H1 (cell line): ENCODE measurements at regions not wholly inside any gene's neighbourhood (a gene's known extent, or its start where the extent isn't known, plus 50 kb on each side); places are given as distances from the start of the nearest gene placed in this dataset.

Experiments
- CTCF ChIA-PET: fragments of 300-600 bp; sonication (Branson Sonifier 250); formaldehyde crosslinking; loops from one replicate; lab custom pipeline; 2021; ENCODE audit not compliant: partially characterized antibody; lab: Charles Lee
- POLR2A ChIA-PET: fragments of 300-600 bp; sonication (Branson Sonifier 250); formaldehyde crosslinking; loops from one replicate; lab custom pipeline; 2021; ENCODE audit warnings: inconsistent platforms; ENCODE audit not compliant: partially characterized antibody; lab: Charles Lee
- DNase-seq, 2 experiments: peaks; one replicate each; pipeline versions ENCODE4 v3.0.0 to v3.0.0-alpha.2; 2010 to 2022; ENCODE audit warnings: low spot score in 2 of 2, low read depth in 1 of 2, mixed read lengths in 1 of 2
- FAIRE-seq: peaks from 2 replicates; lab custom pipeline; 2011; peaks lifted over from hg19 to GRCh38; lab: Jason Lieb, UNC
- H2AFZ ChIP-seq: 2 replicates; pipeline ENCODE4 v1.8.1; 2012; ENCODE audit warnings: low read length, inconsistent platforms
- H2AK5ac ChIP-seq: 2 replicates; pipeline ENCODE4 v1.6.1; 2013; ENCODE audit warnings: low read depth, low read length
- H2BK120ac ChIP-seq: replicated peaks from 2 replicates; pipeline ENCODE3; 2013; ENCODE audit warnings: low read depth, low read length, inconsistent platforms
- H2BK12ac ChIP-seq: 2 replicates; pipeline ENCODE4 v1.6.1; 2013; ENCODE audit warnings: low read depth, low read length
- H2BK15ac ChIP-seq: 2 replicates; pipeline ENCODE4 v1.6.1; 2013; ENCODE audit warnings: low read length
- H2BK20ac ChIP-seq: 2 replicates; pipeline ENCODE4 v1.6.1; 2013; ENCODE audit warnings: low read length
- H2BK5ac ChIP-seq: 2 replicates; pipeline ENCODE4 v1.6.1; 2013; ENCODE audit warnings: low read depth, low read length
- H3K14ac ChIP-seq: 2 replicates; pipeline ENCODE4 v1.6.1; 2013; ENCODE audit warnings: inconsistent platforms; ENCODE audit not compliant: insufficient read length
- H3K18ac ChIP-seq: 2 replicates; pipeline ENCODE4 v1.6.1; 2013; ENCODE audit warnings: low read length; ENCODE audit errors: extremely low read depth
- H3K23ac ChIP-seq: 2 replicates; pipeline ENCODE4 v1.6.1; 2013; ENCODE audit warnings: inconsistent platforms; ENCODE audit not compliant: insufficient read length
- H3K23me2 ChIP-seq: 2 replicates; pipeline ENCODE4 v1.6.1; 2013; ENCODE audit warnings: low read depth, low read length
- H3K27ac ChIP-seq: 2 replicates; pipeline ENCODE4 v1.6.1; 2011; ENCODE audit warnings: low read depth, low read length, inconsistent platforms
- H3K27me3 ChIP-seq, 4 experiments: replicated peaks in 1 of 4; 1 replicate in 1 of 4; 2 replicates in 3 of 4; pipeline versions ENCODE4 v1.6.1 to v1.8.1; 2011 to 2013; ENCODE audit warnings: low read length in 3 of 4, mild to moderate bottlenecking in 3 of 4, inconsistent platforms in 2 of 4, mixed read lengths in 2 of 4, moderate library complexity in 1 of 4; ENCODE audit not compliant: control insufficient read depth in 3 of 4, insufficient read depth in 3 of 4; ENCODE audit errors: extremely low read depth in 1 of 4
- H3K36me3 ChIP-seq, 4 experiments: 2 replicates each; pipeline versions ENCODE4 v1.6.1 to v1.8.1; 2011 to 2013; ENCODE audit warnings: mild to moderate bottlenecking in 4 of 4, low read length in 3 of 4, moderate library complexity in 2 of 4, control low read depth in 1 of 4, inconsistent platforms in 1 of 4; ENCODE audit not compliant: insufficient read depth in 4 of 4, control insufficient read depth in 2 of 4
- H3K4ac ChIP-seq: replicated peaks from 2 replicates; pipeline ENCODE3; 2013; ENCODE audit warnings: low read length, low read depth, mixed read lengths, inconsistent platforms; ENCODE audit not compliant: insufficient read length
- H3K4me1 ChIP-seq, 4 experiments: replicated peaks in 1 of 4; 1 replicate in 1 of 4; 2 replicates in 3 of 4; pipeline versions ENCODE4 v1.6.1 to v1.8.1; 2011 to 2013; ENCODE audit warnings: low read length in 3 of 4, inconsistent platforms in 2 of 4, mixed read lengths in 1 of 4; ENCODE audit not compliant: insufficient read depth in 4 of 4, control insufficient read depth in 3 of 4
- H3K4me2 ChIP-seq, 2 experiments: 2 replicates each; pipeline versions ENCODE4 v1.6.1 to v1.8.1; 2011 to 2013; ENCODE audit warnings: low read depth in 2 of 2, low read length in 2 of 2, control low read depth in 1 of 2, inconsistent platforms in 1 of 2, mild to moderate bottlenecking in 1 of 2; ENCODE audit not compliant: insufficient read depth in 1 of 2
- H3K4me3 ChIP-seq, 4 experiments: fragments of 200-600, 300-600 bp in 1 of 4; sonication (generic), shearing (Covaris generic), sonication (Bioruptor Twin) in 1 of 4; 2 replicates each; pipeline versions ENCODE4 v1.5.1 to v1.8.1; 2011 to 2016; ENCODE audit warnings: low read length in 4 of 4, low read depth in 3 of 4, control low read depth in 2 of 4, inconsistent platforms in 2 of 4, mild to moderate bottlenecking in 2 of 4, mixed read lengths in 1 of 4, moderate library complexity in 1 of 4; ENCODE audit not compliant: insufficient read depth in 2 of 4; ENCODE audit errors: extremely low read depth in 1 of 4
- H3K56ac ChIP-seq: replicated peaks from 2 replicates; pipeline ENCODE3; 2013; ENCODE audit warnings: low read depth, mild to moderate bottlenecking, mixed read lengths, low read length, inconsistent platforms; ENCODE audit not compliant: insufficient read length
- H3K79me1 ChIP-seq: 2 replicates; pipeline ENCODE4 v1.6.1; 2013; ENCODE audit warnings: low read depth, low read length, control low read depth
- H3K79me2 ChIP-seq, 2 experiments: 2 replicates each; pipeline versions ENCODE4 v1.6.1 to v1.8.1; 2012 to 2013; ENCODE audit warnings: low read length in 2 of 2, mild to moderate bottlenecking in 2 of 2, inconsistent platforms in 1 of 2; ENCODE audit not compliant: insufficient read depth in 2 of 2, control insufficient read depth in 1 of 2
- H3K9ac ChIP-seq, 4 experiments: replicated peaks in 1 of 4; 1 replicate in 1 of 4; 2 replicates in 3 of 4; pipeline versions ENCODE4 v1.6.1 to v1.8.1; 2011 to 2013; ENCODE audit warnings: low read depth in 3 of 4, low read length in 3 of 4, control low read depth in 2 of 4, mild to moderate bottlenecking in 2 of 4, moderate library complexity in 2 of 4, inconsistent platforms in 1 of 4; ENCODE audit errors: extremely low read depth in 1 of 4
- H3K9me3 ChIP-seq, 2 experiments: 2 replicates each; pipeline versions ENCODE4 v1.6.1 to v1.8.1; 2012 to 2013; ENCODE audit warnings: mild to moderate bottlenecking in 2 of 2, moderate library complexity in 2 of 2, control low read depth in 1 of 2, inconsistent platforms in 1 of 2, low read depth in 1 of 2, low read length in 1 of 2, mixed read lengths in 1 of 2; ENCODE audit not compliant: insufficient read depth in 2 of 2
- H4K20me1 ChIP-seq, 2 experiments: replicated peaks in 1 of 2; 2 replicates each; pipeline versions ENCODE3 to v1.8.1; 2011 to 2013; ENCODE audit warnings: inconsistent platforms in 2 of 2, low read length in 2 of 2, mild to moderate bottlenecking in 1 of 2; ENCODE audit not compliant: insufficient read depth in 2 of 2, control insufficient read depth in 1 of 2
- H4K5ac ChIP-seq: 2 replicates; pipeline ENCODE4 v1.6.1; 2013; ENCODE audit warnings: low read length, low read depth, mixed read lengths, inconsistent platforms; ENCODE audit not compliant: insufficient read length
- H4K8ac ChIP-seq: 2 replicates; pipeline ENCODE4 v1.8.0; 2013; ENCODE audit warnings: mild to moderate bottlenecking, moderate library complexity, low read length, inconsistent platforms; ENCODE audit not compliant: insufficient read depth; ENCODE audit errors: extremely low read depth
- H4K91ac ChIP-seq: replicated peaks from 2 replicates; pipeline ENCODE3; 2013; ENCODE audit warnings: low read length, mixed read lengths, inconsistent platforms; ENCODE audit not compliant: insufficient read length
- ASH2L ChIP-seq: fragments of 200-600, 300-600 bp; sonication (generic); IDR thresholded peaks from one replicate; pipeline ENCODE4 v1.7.1; 2017; ENCODE audit warnings: low read length
- BCL11A ChIP-seq, 2 experiments: IDR thresholded peaks; one replicate each; pipeline ENCODE4 v1.6.1; 2011; ENCODE audit warnings: low read depth in 2 of 2, low read length in 2 of 2, mild to moderate bottlenecking in 2 of 2
- CBX5 ChIP-seq: fragments of 300-800, 300-1000 bp; sonication (generic); IDR thresholded peaks from 2 replicates; pipeline ENCODE4 v1.7.1; 2016; ENCODE audit warnings: antibody characterized with exemption, low read length, low read depth
- CEBPB ChIP-seq: IDR thresholded peaks from 2 replicates; pipeline ENCODE4 v1.6.1; 2012; ENCODE audit warnings: low read depth, low read length
- HDAC2 ChIP-seq, 2 experiments: fragments of 300-600 bp in 1 of 2; sonication (generic) in 1 of 2; IDR thresholded peaks; 2 replicates each; pipeline ENCODE4 v1.6.1; 2011 to 2012; ENCODE audit warnings: low read depth in 2 of 2, low read length in 2 of 2, mild to moderate bottlenecking in 2 of 2, moderate library complexity in 2 of 2, borderline replicate concordance in 1 of 2, inconsistent platforms in 1 of 2
- KDM5A ChIP-seq: fragments of 200-600 bp; IDR thresholded peaks from 2 replicates; pipeline ENCODE4 v1.7.1; 2012; ENCODE audit warnings: mild to moderate bottlenecking, low read length, inconsistent platforms, mixed read lengths
- RNF2 ChIP-seq: fragments of 200-900, 300-1000 bp; sonication (generic); IDR thresholded peaks from 2 replicates; pipeline ENCODE4 v1.7.1; 2016; ENCODE audit warnings: borderline replicate concordance, low read depth, mild to moderate bottlenecking, antibody characterized with exemption, low read length; ENCODE audit not compliant: poor library complexity, severe bottlenecking; ENCODE audit errors: missing control alignments
- SAP30 ChIP-seq: fragments of 300-600 bp; sonication (generic); IDR thresholded peaks from 2 replicates; pipeline ENCODE4 v1.7.1; 2012; ENCODE audit warnings: low read length, moderate library complexity, mild to moderate bottlenecking, inconsistent platforms; ENCODE audit not compliant: insufficient read depth, insufficient replicate concordance
- SIN3A ChIP-seq, 2 experiments: IDR thresholded peaks in 1 of 2; conservative IDR thresholded peaks in 1 of 2; 2 replicates each; pipeline ENCODE4 v1.6.1; 2011 to 2012; ENCODE audit warnings: low read length in 2 of 2, improper control_type of control experiment in 1 of 2, low read depth in 1 of 2, mild to moderate bottlenecking in 1 of 2
- SP4 ChIP-seq: IDR thresholded peaks from 2 replicates; pipeline ENCODE4 v1.6.1; 2012; ENCODE audit warnings: low read length, inconsistent platforms
- TCF12 ChIP-seq: IDR thresholded peaks from 2 replicates; pipeline ENCODE4 v1.6.1; 2011; ENCODE audit warnings: low read depth, mild to moderate bottlenecking, low read length
- WGBS, 2 experiments: shearing (Covaris generic) in 1 of 2; methylation state at CpG; one replicate each; pipeline versions ENCODE4 v1.1.6 to v1.1.7; 2013 to 2015; ENCODE audit warnings: low lambda C conversion rate in 2 of 2, mixed read lengths in 2 of 2, inconsistent platforms in 1 of 2, low coverage in 1 of 2, missing lambda C conversion rate in 1 of 2; ENCODE audit not compliant: insufficient replicate concordance in 2 of 2, insufficient coverage in 1 of 2, insufficient read length in 1 of 2; ENCODE audit errors: extremely low coverage in 1 of 2, missing lambda C conversion rate in 1 of 2; 5-methylcytosine and 5-hydroxymethylcytosine counted together
- TF ChIP-seq, protein P1 (sequence below): IDR thresholded peaks from 2 replicates; pipeline ENCODE4 v1.6.1; 2012; ENCODE audit warnings: inconsistent platforms

DNA sequence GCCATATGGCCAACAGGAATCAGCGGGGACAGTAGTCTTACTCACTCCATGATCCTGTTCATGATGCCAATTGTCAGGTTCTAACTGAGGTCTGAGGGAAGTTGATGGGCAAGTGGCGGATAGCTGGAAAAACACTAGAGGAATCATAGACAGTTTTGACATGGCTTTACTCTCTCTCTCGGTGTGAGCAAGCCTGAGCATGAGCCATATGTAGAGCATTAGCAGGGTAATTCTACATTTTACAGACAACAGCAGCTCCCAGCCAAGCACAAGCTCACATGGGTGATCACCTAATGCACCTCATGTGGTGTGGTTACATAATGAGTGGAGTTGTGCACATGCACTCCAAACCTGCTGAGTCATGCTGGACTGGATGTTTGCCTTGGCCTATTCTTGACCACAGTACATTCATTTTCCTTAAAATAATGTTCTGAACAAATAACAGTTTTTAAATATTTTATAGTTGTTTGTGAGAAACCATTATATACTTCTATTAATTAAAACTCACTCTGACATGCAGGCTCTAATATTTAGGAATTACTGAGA is 429.2 kb downstream of the GPAT3 start:
- Histone ChIP-seq H3K27ac (no peak overlapping the region), H3K4me2 (no peak overlapping the region), H2AFZ (no peak overlapping the region), H2BK12ac (no peak overlapping the region), H4K5ac (no peak overlapping the region), H2AK5ac (no peak overlapping the region), H3K23me2 (no peaks in the 10 kb centered on the region), H4K8ac (no peak overlapping the region), H2BK5ac (no peak overlapping the region), H4K91ac (no peak overlapping the region), H3K4ac (no peak overlapping the region), H4K20me1 (no peaks in the 10 kb centered on the region), H2BK120ac (no peak overlapping the region), H3K18ac (no peak overlapping the region), H3K9me3 (peaks cover 15 to 19% of the 10 kb centered on the region in 2 experiments), H3K9ac (no peak overlapping the region), H2BK20ac (no peak overlapping the region), H3K14ac (no peak overlapping the region), H3K4me1 (no peaks in the 10 kb centered on the region), H3K79me1 (no peaks in the 10 kb centered on the region), H3K27me3 (no peaks in the 10 kb centered on the region), H3K36me3 (peaks cover 0 to 7% (median 0%) of the 10 kb centered on the region in 4 experiments; a peak in 4 of 8 replicates), H3K79me2 (no peaks in the 10 kb centered on the region), H3K4me3 (no peak overlapping the region), H3K23ac (no peak overlapping the region), H3K56ac (no peak overlapping the region), H2BK15ac (no peak overlapping the region)
- DNase-seq (no peak), FAIRE-seq (no peak)
- WGBS, 2 experiments = 96% methylated on average over 3 of the region's 3 CpGs; no CpG with 5 or more reads in 1 of the 2 experiments
- CTCF ChIA-PET = no interaction called here
- POLR2A ChIA-PET = no interaction called here
- TF ChIP-seq ASH2L = no peak
- TF ChIP-seq SIN3A (conservative IDR thresholded peaks at IDR 0.05 in 1 of 2, IDR thresholded peaks at IDR 0.05 in 1 of 2; ENCODE audit: low read depth in 1 of 2, low read length in 2 of 2) = no peak
- no peak for TF ChIP-seq SP4
- TF ChIP-seq RNF2 = no peak
- no peak for TF ChIP-seq CBX5
- TF ChIP-seq KDM5A = no peak
- no peak for TF ChIP-seq HDAC2 (IDR thresholded peaks at IDR 0.05; ENCODE audit: borderline replicate concordance in 1 of 2, low read depth in 2 of 2, low read length in 2 of 2)
- TF ChIP-seq SAP30 = no peak
- no peak for TF ChIP-seq CEBPB
- TF ChIP-seq TCF12 = no peak
- TF ChIP-seq BCL11A (IDR thresholded peaks at IDR 0.05; ENCODE audit: low read depth in 2 of 2, low read length in 2 of 2) = no peak
- TF ChIP-seq, protein P1, sequence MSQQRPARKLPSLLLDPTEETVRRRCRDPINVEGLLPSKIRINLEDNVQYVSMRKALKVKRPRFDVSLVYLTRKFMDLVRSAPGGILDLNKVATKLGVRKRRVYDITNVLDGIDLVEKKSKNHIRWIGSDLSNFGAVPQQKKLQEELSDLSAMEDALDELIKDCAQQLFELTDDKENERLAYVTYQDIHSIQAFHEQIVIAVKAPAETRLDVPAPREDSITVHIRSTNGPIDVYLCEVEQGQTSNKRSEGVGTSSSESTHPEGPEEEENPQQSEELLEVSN = no peak
